H1 (cell line): ENCODE measurements at regions not wholly inside any gene's neighbourhood (a gene's known extent, or its start where the extent isn't known, plus 50 kb on each side); places are given as distances from the start of the nearest gene placed in this dataset.

Experiments
- CBX5 ChIP-seq: fragments of 300-800, 300-1000 bp; sonication (generic); IDR thresholded peaks from 2 replicates; pipeline ENCODE4 v1.7.1; 2016; ENCODE audit warnings: antibody characterized with exemption, low read length, low read depth
- CTCF ChIP-seq, 3 experiments: IDR thresholded peaks; 1 replicate in 2 of 3; 2 replicates in 1 of 3; pipeline versions ENCODE4 v1.5.1 to v1.6.1; 2011; ENCODE audit warnings: low read length in 3 of 3, mild to moderate bottlenecking in 3 of 3, inconsistent platforms in 2 of 3, low read depth in 1 of 3, moderate library complexity in 1 of 3; ENCODE audit not compliant: insufficient read depth in 1 of 3; ENCODE audit errors: control extremely low read depth in 1 of 3
- EZH2 ChIP-seq: fragments of 200-600 bp; sonication (generic); IDR thresholded peaks from 2 replicates; pipeline ENCODE4 v1.7.1; 2012; ENCODE audit warnings: low read depth, mild to moderate bottlenecking, moderate library complexity, low read length, inconsistent platforms; ENCODE audit not compliant: severe bottlenecking
- PHF8 ChIP-seq: fragments of 200-600 bp; sonication (generic); conservative IDR thresholded peaks from 2 replicates; pipeline ENCODE4 v1.7.1; 2012; ENCODE audit warnings: low read depth, mild to moderate bottlenecking, inconsistent platforms, low read length, moderate library complexity
- SP2 ChIP-seq: IDR thresholded peaks from 2 replicates; pipeline ENCODE4 v1.6.1; 2012; ENCODE audit warnings: mild to moderate bottlenecking, low read length, inconsistent platforms
- TAF7 ChIP-seq: optimal IDR thresholded peaks from 2 replicates; pipeline ENCODE3; 2011; ENCODE audit warnings: low read depth, mild to moderate bottlenecking, inconsistent platforms, low read length, moderate library complexity, borderline replicate concordance

- no peak for TF ChIP-seq CTCF (IDR thresholded peaks at IDR 0.05; ENCODE audit: control extremely low read depth in 1 of 3, insufficient read depth in 1 of 3, low read depth in 1 of 3, low read length in 3 of 3)
- no peak for TF ChIP-seq PHF8
- TF ChIP-seq SP2 = no peak
- TF ChIP-seq EZH2 = no peak
- no peak for TF ChIP-seq TAF7
- TF ChIP-seq CBX5 = no peak
- TF ChIP-seq, all 59 proteins: peak for 0
Measured at GRCh38 chr12:47507221-47507620, 198.6 kb downstream of the RPAP3 start (continued).
